Left forelimb (tissue), 1 donor: ENCODE measurements at regions not wholly inside any gene's neighbourhood (a gene's known extent, or its start where the extent isn't known, plus 50 kb on each side); places are given as distances from the start of the nearest gene placed in this dataset.

Experiments
- DNase-seq: peaks from one replicate; pipeline ENCODE4 v3.0.0-alpha.2; 2018; ENCODE audit warnings: low spot score

DNA sequence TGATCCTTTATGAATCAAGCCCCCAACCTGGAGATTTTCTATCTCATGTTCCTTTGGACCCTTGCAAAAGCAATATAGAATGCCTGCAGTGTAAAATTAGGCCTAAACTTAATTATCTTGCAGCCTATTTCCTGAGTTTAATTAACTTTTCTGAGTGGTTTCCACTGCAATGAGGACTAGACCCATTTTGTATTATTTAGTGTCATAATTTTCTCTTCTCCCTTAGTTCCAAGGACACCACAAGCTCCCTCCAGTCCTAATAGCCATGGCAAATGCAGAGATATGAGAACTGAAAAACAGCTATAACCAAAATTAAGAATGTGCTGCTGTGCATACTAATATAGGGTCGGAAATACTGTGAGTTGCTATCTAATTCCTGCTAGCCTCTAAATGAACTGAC lies 90.9 kb upstream of the GRAMD2B start:
- no peak for DNase-seq

DNA sequence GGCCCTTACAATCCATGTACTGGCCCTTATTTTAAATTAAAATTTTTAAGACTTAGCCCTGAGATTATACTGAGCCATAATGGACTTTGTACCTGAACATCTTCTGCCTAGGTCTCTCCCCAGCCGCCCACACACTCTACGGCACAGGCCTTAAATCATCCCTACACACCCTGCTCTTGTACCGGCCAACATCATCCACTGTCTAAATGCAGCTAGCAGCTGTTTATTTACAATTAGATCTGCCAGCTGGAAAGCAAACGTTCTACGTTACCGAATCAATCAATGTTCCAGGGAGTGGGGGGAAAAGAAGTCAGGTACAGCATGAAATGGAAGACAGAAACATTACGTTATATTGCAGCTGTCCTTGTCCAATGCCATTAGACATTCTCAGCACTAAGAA lies 88.4 kb upstream of the GRAMD2B start:
- DNase-seq: no peak

DNA sequence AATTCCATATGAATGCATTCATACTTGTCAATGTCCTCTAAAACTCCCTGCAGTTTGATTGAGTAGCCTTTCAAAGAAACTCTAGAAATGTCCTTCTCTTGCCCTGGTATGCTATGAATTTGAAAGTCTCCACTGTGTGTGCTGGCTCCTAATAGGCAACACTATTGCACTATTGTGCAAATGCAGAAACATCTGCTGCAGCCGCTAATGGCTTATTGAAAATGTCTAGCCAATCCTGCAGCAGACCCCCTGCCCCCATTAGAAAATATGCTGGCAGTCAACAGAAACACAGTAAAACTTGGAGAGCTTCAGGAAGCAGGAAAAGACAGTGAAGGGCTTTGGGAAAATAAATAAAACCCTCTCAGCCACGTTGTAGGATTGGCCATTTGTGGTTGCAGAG lies 87.3 kb upstream of the GRAMD2B start:
- no peak for DNase-seq

DNA sequence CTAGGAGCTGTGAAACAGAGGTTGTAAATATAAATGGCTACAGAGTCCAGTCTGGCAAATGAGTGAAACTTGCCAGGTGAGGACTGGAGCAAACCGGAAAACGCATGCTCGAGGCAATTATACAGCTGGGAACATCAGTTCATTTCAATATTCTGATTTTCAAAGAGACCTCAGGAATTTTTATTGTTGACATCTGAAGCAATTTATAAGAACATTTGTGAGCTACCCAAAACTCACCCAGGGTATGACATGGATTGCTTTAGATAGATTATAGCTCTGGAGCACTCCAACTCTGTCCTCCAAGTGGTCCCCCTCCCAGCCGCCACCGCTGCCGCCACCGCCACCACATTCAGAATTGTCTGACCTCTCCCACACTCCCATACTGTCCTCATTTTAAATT lies 84.6 kb upstream of the GRAMD2B start:
- no peak for DNase-seq

DNA sequence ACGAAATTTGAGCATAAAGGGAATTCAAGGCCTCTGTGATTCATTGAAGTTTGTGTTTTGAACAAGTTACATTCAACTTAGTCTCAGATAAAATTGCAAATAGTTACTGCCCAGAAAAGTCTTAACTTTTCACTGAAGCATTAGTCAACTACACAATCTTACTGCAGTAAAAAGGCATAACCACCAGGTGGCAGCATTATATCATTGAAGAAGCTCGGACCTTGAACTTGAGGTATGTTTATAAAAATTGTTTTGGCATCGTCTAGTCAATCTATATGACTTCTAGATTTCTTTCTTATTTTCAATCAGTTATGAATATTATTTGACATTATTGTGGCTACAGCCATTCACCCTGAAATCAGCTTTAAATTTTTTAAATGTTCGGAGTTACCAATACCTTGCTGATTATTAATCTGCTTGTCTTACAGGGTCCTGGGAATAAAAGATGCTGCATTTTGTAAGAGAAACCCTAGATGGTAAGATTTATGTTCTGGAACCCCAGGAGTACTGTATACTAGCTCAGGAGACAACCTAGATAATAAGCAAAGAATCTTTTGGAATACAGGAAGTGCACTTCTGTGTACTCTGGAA lies 83.9 kb upstream of the GRAMD2B start:
- DNase-seq: no peak

DNA sequence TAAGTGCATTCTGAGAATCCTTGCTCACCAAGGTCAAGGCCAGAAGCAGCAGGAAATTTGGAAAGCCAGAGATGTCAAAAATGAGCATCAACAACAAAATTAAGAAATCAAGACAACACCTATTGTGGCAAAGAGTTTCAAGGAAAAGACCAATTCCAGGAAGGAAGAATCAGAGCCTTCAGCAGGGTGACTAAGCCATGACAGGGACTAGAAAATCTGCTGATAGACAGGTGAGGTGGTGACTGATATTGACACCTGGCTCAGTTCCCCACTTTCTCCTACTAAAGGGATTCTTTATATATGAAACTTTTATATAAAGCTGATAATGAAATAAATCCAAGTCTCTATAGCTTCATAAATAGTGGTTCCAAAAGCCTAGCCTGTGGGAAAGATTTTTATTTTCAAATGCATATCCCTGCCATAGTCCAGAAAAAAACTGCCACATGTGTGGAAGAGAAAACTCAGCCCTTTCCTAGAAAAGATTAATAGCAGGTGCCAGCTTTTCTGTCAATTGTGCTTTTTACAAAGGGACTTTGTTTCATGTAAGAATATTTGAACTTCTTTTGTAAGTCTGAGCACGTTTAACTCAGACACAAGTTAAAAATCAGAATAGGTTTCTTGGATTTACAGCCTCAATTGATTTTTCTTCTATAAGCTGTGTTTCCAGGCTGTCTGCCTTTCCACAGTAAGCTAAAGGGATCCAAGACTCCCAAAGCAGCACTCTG lies 81.1 kb upstream of the GRAMD2B start:
- DNase-seq: no peak

DNA sequence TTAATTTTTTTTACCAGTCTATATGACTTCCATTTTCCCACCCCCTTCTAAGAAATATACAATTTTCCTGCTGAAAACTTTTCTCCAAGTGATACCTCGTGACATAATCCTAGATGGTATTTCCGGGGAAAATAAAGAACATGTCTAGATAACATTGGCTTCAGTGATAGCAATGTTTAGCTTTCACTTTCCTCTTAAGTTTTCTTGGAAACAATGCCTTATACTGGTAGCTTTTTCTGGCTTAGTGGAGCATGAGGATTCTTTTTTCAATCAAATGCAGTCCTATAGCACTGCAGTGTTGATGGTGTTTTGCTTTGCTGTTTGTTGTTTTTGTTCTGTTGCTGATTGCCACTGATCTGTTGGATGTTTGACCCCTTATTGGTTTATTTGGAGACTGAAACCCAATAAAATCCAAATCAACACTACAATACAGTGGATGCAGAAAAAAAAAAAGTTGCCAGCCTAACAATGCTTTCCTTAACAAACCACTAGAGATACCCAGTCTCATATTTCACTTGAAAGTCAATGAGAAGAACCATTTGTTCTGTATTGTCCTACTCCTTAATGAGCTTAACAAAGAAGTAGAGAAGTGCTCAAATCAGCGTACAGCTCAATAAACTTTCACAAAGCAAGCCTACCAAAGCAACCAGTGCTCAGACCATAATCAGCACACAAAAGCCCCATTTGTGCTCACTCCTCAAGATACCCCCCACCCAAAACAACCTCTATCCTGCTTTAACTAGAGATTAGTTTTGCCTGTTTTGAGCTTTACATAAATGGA lies 74.2 kb upstream of the GRAMD2B start:
- DNase-seq: no peak

DNA sequence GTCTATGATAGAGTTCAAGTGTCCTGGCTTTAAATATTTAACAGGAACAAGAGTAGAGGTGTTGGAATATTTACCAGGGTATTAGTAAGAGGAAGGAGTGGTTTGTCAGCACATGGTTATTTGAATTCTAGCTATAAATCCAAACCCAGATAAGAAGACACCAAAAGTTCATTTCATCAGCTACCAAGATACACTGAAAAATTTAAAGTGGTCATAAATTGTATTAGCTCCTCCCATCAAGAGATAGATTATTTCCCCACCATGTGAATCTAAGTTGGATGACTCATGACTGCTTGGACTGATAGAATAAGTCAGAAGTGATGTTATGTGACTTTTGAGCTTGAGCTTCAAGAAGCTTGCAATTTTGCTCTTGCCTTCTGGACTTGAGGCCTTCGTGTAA lies 72.1 kb upstream of the GRAMD2B start:
- DNase-seq: no peak

DNA sequence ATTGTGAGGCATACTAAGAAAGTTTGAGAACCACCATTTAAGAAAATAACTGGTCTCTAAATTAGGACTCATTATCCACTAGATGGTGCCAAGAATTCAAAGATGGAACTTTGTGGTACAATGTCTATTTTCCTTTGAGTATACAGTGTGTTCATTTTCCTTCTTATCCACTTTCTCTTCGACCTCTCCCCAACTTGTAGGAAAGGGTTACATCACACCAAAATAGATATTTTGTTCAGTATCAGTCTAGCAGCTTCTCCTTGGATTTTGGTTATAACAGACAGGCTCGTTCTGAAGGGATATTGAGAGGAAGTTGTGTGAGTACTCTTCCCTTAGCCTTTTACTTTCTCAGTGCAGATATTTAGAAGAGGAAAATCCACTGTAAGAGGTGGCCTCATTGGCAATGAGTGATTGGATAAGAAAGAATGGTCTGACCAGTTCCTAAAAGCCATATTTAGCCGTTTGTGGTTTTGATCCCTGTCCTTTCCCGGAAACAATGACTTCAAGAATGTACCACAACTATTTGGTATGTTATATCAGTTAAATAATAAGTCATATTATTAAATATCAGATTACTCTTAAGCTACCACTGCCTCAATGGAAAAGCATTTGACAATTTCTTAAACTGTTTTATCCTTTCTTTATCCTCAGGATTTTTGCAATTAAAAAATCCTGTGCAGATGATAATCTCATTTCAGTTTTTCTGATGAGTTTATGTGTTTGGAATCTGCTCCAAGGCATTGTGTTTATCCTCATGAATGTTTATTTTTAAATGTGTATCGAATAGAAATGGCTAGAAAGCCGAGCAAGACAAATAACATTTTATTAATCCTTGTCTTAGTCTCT lies 69.0 kb upstream of the GRAMD2B start:
- no peak for DNase-seq

DNA sequence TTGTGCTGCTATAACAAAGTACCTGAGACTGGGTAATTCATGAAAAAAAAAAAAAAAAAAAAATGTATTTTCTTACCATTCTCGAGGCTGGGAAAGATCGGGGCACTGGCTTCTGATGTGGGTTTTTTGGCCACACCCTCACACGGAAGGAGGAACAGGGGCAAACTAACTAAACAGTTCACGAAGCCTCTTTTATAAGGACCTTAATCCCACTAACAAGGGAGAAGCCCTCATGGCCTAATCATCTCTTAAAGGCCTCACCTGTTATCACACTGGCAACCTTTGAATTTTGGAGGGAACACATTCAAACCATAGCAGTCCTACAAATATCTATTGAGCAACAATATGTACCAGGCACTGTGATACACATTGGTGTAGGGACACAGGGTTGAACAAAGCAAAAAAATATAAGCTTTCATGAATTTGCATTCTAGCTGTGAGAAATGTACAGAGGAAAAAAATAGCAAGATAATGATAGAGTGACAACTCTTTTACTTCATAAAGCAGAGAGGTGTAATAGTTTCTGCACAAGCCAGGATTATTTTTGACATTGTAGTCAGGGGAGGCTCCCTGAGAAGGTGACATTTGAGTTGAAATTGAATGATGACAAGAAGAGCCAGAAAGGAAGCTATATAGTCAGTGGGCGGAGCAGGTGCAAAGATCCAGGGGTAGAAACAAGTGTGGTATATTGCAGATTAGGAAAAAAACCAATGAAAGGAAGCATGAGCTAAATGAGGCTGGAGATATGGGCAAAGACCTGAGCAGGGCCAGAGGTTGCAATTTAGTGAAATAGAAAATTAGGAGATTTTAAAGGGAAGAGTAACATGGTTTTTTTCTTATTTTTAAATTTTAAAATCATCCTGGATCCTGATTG lies 68.1 kb upstream of the GRAMD2B start:
- no peak for DNase-seq

DNA sequence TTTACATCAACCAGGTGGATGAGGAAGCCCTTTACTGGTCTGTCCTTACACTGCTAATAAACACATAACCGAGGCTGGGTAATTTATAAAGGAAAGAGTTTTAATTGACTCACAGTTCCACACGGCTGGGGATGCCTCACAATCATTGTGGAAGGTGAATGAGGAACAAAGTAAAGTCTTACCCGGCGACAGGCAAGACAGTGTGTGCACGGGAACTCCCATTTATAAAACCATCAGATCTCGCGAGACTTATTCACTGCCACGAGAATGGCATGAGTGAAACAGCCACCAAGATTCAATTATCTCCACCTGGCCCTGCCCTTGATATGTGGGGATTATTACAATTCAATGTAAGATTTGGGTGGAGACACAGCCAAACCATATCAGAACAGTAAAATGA lies 67.3 kb upstream of the GRAMD2B start:
- DNase-seq: no peak

DNA sequence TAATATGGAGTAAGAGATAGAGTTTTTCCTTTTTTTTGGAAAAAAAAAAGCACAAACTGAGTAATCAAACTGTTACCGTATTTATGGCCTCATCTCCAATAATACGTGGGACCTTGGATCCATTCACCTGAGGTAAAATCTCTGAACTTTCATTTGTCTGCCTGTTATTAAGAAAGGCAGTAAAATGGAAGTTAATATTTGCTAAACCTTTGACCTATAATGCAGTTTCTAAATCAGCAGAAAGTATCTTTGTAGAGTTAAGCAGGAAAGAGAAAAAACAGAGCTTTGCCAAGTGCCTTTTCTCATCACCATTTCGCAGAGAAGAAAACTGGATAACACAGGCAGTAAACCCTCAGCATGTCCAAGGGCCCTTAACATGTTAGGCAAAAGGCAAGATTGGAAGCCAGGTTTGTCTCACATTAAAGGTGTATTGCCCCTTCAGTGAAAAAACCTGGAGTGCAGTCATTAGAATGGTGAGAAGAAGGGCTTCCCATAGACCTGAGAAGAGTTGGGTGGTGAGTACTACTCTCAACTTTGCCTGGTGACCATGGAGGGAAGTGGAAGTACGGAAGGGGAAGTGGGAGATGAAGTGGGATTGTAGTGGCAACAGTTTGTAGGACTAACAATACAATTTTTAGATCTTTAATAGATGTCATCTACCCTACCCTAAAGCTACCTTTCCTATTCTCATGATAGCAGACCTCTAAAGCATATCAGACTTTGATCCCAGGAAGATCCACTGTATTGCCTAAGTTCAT lies 65.4 kb upstream of the GRAMD2B start:
- no peak for DNase-seq

DNA sequence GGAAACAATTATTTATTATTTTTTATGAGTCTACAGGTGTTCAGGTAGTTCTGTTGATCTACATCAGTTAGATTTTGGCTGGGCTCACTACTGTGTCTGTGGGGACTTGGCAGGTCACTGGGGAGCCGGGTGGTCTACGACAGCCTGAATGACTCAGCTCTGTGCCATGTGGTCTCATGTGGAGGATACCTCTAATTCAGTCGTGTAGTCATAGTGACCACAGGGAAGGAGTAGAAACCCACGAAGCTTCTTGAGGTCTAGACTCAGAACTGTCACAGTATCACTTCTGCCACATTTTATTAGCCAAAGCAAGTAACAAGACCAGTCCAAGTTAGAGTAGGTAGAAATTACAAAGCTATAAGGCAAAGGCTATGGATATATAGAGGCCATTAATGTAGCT lies 64.7 kb upstream of the GRAMD2B start:
- DNase-seq: no peak

DNA sequence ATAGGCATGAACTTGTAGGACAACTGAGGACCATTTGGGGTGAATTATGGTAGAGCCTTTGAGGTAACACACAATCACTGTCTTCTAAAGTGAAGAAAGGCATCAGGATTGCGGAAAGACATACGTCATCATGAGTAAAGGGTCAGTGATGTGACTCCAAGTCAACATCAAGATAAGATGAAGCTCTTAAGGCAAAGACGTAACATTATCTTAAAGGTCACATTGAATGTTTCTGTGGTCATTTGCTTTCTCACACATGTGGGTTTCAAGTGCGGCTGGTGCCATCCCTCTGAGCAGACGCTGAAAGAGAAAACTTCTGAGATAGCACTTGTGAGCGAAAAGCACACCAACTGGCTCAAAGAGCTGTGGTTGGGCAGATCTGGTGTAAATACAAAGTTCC lies 63.3 kb upstream of the GRAMD2B start:
- no peak for DNase-seq

DNA sequence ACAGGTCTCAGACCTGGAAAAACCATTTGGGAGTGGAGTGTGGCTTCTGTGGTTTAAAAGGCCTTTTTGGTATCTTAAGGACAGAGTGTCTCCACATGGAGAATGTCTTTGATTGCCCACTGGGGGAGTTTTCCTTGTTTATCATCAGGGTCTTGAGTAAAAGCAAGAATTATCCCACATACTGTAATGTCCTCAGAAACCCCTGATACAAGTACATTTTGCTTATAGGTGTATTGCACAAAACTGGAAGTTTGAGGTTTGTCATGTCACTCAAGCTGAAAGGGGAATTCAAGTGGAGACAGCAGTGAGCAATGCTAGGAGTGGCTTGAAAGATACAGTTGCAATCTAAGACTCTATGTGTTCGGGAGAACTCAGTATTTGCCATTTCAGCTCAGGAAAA lies 62.7 kb upstream of the GRAMD2B start:
- no peak for DNase-seq

DNA sequence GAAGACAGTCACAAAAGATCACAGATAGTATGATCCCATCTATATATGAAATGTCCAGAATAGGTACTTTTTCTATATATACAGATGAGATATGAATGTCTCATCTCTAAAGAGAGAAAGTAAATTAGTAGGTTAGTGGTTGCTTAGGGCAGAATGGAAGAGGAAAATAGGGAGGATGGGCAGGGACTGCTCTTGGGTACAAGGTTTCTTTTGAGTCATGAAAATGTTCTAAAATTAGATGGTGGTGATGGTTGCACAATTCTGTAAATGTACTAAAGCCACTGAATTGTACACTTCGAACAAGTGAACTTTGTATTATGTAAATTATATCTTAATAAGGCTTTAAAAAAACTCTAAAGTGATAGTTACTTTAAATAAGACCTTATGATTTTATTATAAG lies 59.6 kb upstream of the GRAMD2B start:
- DNase-seq: no peak

DNA sequence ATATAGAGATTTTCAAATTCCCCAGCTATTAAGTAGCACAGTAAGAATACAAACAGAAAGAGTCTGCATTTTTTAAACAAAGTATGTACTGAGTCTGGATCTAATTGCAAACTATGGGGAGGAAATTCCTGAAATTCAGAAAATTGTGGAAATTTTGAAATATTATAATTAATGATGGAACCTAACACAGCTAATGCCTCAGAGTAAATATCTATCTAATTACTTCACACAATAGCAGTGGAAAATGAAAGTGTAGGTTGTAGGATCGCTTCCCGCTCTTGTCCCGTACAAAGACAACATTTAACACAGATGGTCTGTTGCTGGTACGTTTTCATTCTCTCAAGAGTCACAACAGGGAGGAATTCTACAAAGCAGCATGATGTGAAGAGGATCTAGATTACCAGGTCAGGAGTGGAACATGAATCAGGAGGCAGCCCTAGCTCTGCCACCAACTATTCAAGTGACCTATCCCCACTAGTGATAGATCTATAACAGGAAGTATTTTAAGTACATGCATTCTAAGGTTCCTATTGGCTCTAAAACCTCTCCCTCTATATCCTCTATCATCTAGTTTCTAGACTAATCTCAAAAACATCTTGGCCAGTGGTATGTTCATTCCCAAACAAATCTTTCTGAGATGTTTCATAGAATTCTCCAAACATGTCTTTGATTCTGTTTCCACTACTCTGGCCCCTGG lies 58.9 kb upstream of the GRAMD2B start:
- DNase-seq: no peak

DNA sequence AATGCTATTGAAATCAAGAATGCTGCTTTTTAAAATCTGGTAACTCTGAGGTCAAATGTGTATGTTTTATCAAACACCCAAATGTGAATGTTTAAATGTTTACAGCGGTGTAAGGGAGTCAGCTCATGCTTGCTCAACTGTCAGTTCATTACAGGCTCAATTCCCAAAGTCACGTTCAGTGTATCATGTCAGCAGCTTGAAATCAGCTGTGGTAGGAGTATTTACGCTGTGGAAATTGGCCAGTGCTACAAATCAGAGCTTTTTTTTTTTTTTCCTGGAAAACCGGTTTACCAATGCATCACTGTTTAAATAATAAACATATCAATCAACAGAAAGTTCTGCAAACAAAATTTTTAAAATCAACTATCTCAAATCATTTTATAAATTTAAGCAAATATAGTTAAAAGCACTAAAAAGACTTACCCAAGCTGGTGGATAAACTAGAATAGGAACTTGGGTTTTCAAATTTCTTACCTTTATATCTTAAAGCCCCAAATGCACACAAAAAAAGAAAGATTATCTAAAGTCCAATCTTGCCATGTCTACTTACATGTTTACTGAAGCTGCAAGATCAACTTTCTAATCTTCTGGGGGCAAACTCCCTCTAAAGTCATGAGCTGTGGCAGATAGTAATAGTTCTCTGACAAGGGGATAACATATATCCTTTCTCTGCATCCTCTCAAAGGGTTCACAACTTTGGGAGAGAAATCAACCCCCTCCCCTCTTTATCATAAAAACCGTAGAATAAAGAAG lies 57.6 kb upstream of the GRAMD2B start:
- DNase-seq: no peak

DNA sequence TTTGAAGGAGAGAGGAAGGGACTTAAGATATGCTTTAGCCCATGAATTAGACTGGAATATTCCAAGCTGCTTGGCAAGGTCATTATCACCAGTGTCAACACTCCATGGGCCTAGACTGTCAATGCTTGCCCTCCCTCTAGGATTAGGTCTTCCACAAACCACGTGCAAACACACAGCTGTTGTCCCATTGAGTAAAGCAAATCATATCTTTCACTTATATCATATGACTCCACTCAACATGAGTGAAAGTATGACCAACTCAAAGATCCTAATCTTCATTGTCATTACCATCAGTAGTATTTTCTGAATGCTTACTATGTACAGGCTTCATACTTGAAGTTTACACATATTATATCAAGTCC lies 57.0 kb upstream of the GRAMD2B start:
- DNase-seq: no peak
